Stimulated activated naive CD8-positive, alpha-beta T cell treated with anti-CD3 and anti-CD28 coated beads, Interleukin-15, Interleukin-2, amounts not matched to agents 100 ng/mL and 50 ng/mL, for 24 hours (primary cell): ENCODE measurements at regions not wholly inside any gene's neighbourhood (a gene's known extent, or its start where the extent isn't known, plus 50 kb on each side); places are given as distances from the start of the nearest gene placed in this dataset.

Experiments
- H3K27ac Mint-ChIP-seq: one replicate; pipeline ENCODE4 v1.8.0; 2021; ENCODE audit warnings: mild to moderate bottlenecking, mixed read lengths
- H3K27me3 Mint-ChIP-seq: one replicate; pipeline ENCODE4 v1.8.0; 2021; ENCODE audit warnings: mixed read lengths
- H3K36me3 Mint-ChIP-seq: one replicate; pipeline ENCODE4 v1.8.0; 2021; ENCODE audit warnings: low read depth, mixed read lengths
- H3K4me1 Mint-ChIP-seq: one replicate; pipeline ENCODE4 v1.8.0; 2021; ENCODE audit warnings: low read depth, mixed read lengths
- H3K4me3 Mint-ChIP-seq: one replicate; pipeline ENCODE4 v1.8.0; 2021; ENCODE audit warnings: mild to moderate bottlenecking, mixed read lengths
- H3K9me3 Mint-ChIP-seq: one replicate; pipeline ENCODE4 v1.8.0; 2021; ENCODE audit warnings: mixed read lengths

DNA sequence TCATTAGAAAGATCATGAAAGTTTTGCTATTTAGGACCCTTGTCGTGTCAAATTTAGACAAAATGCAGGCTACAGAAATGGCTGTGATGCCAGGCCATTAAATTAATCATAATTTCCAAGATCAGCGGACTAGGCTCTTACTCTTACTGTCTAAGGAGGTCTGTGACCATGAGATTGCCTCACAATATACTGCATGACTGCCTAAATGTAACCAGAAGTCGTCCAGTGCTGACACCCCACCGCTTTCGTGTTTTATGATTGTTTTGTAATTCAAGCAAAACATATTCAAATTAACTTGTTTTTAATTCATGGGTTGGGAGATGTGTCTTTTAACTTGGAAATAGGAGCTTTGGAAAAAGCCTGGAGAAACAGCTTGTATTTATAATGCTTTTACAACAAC lies 947.5 kb downstream of the BRINP3 start:
- no peak overlapping the region for H3K4me3 Mint-ChIP-seq
- H3K9me3 Mint-ChIP-seq, result peaks cover 5% of the 10 kb centered on the region
- H3K27ac Mint-ChIP-seq, result no peak overlapping the region

DNA sequence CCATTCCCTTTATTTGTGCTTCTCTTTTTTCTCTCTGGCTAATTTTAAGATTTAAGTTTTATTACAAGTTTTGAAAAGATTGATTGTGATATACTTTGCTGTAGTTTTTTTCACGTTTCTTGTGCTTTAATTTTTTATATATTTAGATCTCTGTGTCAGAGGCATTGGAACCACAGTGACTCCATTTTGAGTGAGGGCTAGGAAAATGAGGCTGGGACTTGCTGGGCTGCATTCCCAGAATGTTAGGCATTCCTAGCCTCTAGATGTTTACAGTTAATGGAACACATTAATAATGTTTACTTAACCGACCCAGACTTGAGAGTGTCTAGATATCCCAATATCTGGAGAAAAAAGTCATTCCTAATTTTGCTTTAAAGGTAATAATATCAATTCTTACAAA lies 939.4 kb downstream of the BRINP3 start:
- H3K4me3 Mint-ChIP-seq, result no peak overlapping the region
- H3K36me3 Mint-ChIP-seq, result no peaks in the 10 kb centered on the region
- H3K27me3 Mint-ChIP-seq, result no peaks in the 10 kb centered on the region
- peaks cover 6% of the 10 kb centered on the region for H3K9me3 Mint-ChIP-seq
- no peak overlapping the region for H3K27ac Mint-ChIP-seq
- H3K4me1 Mint-ChIP-seq, result no peaks in the 10 kb centered on the region

More for the DNA sequence above, 947.5 kb downstream of the BRINP3 start:
- H3K36me3 Mint-ChIP-seq, result no peaks in the 10 kb centered on the region
- no peaks in the 10 kb centered on the region for H3K4me1 Mint-ChIP-seq
- H3K27me3 Mint-ChIP-seq, result no peaks in the 10 kb centered on the region

DNA sequence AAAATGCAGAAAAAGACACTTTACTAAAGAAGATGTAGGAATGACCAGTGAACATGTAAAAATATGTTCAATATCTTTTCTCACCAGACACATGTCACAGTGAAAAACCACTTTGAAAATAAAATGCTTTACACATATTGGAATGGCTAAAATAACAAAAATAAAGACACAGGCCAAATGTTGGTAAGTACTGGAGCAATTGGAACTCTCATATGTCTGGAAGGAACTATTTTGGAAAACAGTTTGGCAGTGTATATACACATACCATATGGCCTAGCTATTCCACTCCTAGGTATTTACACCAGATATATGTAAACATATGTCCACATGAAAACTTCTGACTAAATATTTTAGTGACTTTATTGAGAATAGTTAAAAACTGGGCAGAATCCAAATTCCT lies 927.2 kb downstream of the BRINP3 start:
- Mint-ChIP-seq H3K9me3 (no peaks in the 10 kb centered on the region), H3K36me3 (no peaks in the 10 kb centered on the region), H3K4me1 (no peaks in the 10 kb centered on the region), H3K27ac (no peak overlapping the region), H3K4me3 (no peak overlapping the region), H3K27me3 (no peaks in the 10 kb centered on the region)

DNA sequence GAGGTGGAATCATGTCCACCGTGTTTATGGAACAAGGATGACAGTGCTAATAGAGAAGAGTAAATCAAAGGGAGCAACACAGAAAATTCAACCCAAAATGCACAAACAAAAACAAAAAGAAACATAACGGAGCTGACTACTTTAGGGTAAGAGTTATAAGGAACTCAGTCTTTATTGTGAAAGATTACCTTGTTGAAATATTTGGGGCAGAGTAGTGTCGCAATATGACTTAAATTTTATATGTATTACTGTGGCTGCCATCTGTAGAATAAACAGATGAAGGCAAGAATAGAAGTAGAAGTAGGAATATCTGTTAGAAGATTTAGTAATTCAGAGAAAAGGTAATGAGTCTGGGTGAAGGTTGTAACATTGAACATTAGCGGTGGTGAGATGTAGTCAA lies 913.9 kb downstream of the BRINP3 start:
- Mint-ChIP-seq H3K9me3 (no peaks in the 10 kb centered on the region), H3K27me3 (no peaks in the 10 kb centered on the region), H3K27ac (no peak overlapping the region), H3K4me3 (no peak overlapping the region), H3K36me3 (no peaks in the 10 kb centered on the region), H3K4me1 (no peaks in the 10 kb centered on the region)

DNA sequence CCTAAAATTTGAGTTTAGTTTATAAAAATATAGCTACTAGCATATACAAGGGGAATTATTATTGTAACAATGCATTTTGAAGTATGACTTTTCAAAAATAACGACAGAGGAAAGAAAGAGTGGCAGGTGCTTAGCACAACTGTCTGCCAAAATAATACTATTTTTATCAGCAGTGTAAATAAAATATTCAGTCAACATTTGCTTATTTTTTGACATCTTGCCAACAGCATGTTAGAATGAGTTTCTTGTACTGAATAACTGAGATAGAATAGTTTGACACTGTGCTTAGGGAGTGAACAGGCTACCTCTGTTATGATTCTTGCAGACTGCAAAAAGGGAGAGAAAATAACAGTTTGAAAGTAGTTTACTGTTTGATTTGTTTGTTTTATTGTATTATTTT lies 909.8 kb downstream of the BRINP3 start:
- no peak overlapping the region for H3K4me3 Mint-ChIP-seq
- H3K9me3 Mint-ChIP-seq, result peaks cover 4% of the 10 kb centered on the region
- no peaks in the 10 kb centered on the region for H3K27me3 Mint-ChIP-seq
- no peaks in the 10 kb centered on the region for H3K4me1 Mint-ChIP-seq
- H3K36me3 Mint-ChIP-seq, result no peaks in the 10 kb centered on the region
- H3K27ac Mint-ChIP-seq, result no peak overlapping the region

DNA sequence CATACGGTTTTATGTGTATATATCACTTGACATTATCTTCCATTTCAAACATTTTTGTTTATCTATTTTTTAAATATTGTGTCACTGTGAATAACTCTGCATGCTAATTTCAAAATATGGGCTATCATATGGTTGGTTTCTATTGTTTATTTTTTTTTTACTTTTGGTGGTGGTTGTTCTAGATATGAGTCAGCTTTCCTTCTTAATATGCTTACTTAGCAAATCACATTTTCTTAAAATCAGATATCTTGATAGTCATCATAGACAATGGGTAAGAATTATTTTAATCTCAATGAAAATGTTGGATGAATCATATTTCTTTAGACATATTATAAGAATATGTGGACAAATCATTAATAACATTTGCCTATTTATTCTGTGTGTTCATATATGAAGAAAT lies 881.5 kb downstream of the BRINP3 start:
- Mint-ChIP-seq H3K27ac (no peak overlapping the region), H3K4me1 (no peaks in the 10 kb centered on the region), H3K27me3 (no peaks in the 10 kb centered on the region), H3K9me3 (peaks cover 5% of the 10 kb centered on the region), H3K4me3 (no peak overlapping the region), H3K36me3 (no peaks in the 10 kb centered on the region)

DNA sequence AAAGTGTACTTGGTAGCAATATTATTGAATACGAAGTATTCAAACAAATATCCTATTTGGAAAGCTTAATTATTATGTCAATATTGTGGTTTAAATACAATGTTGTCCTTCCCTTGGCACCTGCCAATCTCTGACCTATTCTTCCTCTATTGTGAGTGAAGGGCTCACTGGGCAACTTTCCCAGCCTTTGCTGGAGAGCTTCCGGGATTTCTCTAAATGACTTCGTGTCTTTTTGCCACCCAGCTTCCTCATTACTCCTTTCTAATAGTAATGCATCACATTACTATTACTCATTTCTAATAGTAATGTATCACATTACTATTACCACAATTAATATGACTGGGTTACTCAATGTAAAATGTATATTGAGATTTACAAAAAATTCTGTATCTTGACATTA lies 880.6 kb downstream of the BRINP3 start:
- no peak overlapping the region for H3K4me3 Mint-ChIP-seq
- H3K27ac Mint-ChIP-seq, result no peak overlapping the region
- H3K27me3 Mint-ChIP-seq, result no peaks in the 10 kb centered on the region
- peaks cover 5% of the 10 kb centered on the region for H3K9me3 Mint-ChIP-seq
- H3K36me3 Mint-ChIP-seq, result no peaks in the 10 kb centered on the region
- H3K4me1 Mint-ChIP-seq, result no peaks in the 10 kb centered on the region

DNA sequence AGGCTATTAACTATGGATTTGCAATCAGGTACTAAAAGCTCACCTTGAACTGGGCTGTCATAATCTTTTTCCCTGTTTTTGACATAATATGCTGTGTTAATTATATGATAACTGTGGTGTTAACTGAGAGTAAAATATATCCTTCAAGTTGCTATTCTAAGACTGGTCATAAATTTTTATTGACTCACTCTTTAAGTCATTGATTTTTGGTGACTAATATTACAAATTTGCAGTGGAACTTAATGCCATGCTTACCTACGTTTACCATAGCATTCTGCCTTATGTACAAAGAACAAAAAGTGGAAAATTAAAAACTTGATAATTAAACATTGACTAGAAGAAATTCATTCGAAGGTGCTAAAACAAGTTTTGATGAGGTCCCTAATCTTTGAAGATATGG lies 872.4 kb downstream of the BRINP3 start:
- Mint-ChIP-seq H3K27ac (no peak overlapping the region), H3K9me3 (peaks cover 5% of the 10 kb centered on the region), H3K4me3 (no peak overlapping the region), H3K27me3 (no peaks in the 10 kb centered on the region), H3K36me3 (no peaks in the 10 kb centered on the region), H3K4me1 (no peaks in the 10 kb centered on the region)

DNA sequence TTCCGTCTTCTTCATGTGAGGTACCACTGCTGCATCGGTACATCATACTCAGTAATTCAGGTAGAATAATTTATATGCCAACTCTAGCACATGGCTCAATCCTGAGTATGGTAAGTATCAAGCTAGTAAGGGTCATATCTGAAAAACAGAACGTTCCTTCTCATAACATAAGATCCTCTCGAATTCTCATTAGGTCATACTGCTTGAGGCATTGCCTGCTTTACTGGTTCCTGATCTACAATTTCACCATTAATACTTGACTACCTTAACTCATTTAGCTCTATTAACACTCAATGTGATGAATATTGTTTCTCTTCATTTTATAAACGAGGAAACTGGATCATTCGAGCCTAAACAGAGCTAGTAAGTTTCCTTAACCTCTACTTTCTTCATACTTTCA lies 871.6 kb downstream of the BRINP3 start:
- Mint-ChIP-seq H3K4me3 (no peak overlapping the region), H3K9me3 (peaks cover 5% of the 10 kb centered on the region), H3K36me3 (no peaks in the 10 kb centered on the region), H3K4me1 (no peaks in the 10 kb centered on the region), H3K27ac (no peak overlapping the region), H3K27me3 (no peaks in the 10 kb centered on the region)

DNA sequence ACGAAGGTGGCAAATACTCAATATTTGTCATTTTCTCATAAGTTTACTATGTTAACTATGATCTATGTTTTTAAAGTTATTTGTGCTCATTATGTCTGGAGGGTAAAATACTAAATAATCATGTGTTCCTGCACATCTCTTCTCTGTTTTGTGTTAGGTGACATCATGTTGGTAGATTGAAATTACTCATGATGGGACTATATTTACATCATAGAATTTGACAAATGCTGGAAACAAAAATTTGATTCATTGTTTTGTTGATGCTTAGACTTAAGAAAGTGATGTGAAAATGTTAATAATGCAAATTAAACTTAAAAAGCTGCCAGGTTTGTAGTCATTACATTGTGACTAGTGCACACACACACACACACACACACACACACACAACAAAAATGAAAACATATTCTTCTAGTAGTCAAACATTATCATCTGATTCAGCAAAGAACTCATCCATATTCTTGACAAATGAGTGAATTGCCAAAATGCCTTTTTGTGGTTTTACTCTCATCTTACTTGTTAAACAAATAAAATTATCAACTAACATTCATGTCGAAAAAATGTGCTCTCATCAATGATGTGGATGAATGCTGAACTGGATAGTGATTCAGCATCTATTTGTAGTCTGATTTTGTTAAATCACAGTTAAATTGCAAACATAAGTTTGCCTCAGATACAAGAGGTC lies 870.7 kb downstream of the BRINP3 start:
- Mint-ChIP-seq H3K4me3 (no peak overlapping the region), H3K27ac (no peak overlapping the region), H3K27me3 (no peaks in the 10 kb centered on the region), H3K4me1 (no peaks in the 10 kb centered on the region), H3K9me3 (peaks cover 5% of the 10 kb centered on the region), H3K36me3 (no peaks in the 10 kb centered on the region)

DNA sequence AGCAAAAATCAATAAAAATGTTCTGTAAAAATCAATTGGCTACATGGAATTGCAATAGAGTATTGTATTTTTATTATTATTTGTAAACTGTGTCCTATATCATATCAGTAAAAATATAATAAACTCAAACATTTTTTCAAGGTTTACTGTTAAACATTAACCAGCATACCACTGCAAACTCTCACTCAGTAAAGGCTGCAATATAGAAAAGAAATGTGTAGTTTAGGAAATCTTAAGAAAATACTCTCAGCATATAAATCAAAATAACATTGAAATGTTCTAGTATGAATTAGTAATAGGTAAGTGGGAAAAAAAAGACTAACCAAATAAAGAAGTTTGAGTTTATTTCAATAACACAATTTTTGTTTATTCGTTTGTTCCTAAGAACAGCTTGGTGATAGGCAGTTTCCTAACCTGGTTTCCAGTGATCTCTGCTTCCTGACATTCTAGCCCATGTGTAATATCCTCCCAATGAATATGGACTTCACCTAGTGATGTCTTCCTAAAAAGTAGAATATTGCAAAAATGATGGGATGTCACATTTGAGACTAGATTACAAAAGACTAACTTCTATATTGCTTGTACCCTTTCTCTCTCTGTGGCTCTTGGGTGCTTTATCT lies 870.1 kb downstream of the BRINP3 start:
- Mint-ChIP-seq H3K27ac (no peak overlapping the region), H3K36me3 (no peaks in the 10 kb centered on the region), H3K9me3 (peaks cover 5% of the 10 kb centered on the region), H3K4me1 (no peaks in the 10 kb centered on the region), H3K27me3 (no peaks in the 10 kb centered on the region), H3K4me3 (no peak overlapping the region)

DNA sequence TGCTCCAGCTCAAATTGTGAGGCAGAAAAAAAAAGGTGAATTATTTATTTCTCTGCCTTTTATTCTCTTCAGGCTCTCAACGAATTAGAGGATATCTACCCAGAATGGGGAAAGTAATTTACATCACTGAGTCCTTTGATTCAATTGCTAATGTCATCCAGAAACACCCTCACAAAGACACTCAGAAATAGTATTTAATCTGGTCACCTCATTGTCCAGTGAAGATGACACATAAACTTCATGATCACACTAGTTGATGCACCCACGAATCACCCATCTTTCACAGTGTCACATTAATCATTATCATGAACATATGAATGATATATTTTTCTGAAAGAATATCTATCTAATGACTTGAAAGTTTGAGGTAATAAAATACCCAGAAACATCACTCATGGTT lies 868.5 kb downstream of the BRINP3 start:
- Mint-ChIP-seq H3K36me3 (no peaks in the 10 kb centered on the region), H3K27ac (no peak overlapping the region), H3K4me3 (no peak overlapping the region), H3K9me3 (peaks cover 5% of the 10 kb centered on the region), H3K27me3 (no peaks in the 10 kb centered on the region), H3K4me1 (no peaks in the 10 kb centered on the region)

DNA sequence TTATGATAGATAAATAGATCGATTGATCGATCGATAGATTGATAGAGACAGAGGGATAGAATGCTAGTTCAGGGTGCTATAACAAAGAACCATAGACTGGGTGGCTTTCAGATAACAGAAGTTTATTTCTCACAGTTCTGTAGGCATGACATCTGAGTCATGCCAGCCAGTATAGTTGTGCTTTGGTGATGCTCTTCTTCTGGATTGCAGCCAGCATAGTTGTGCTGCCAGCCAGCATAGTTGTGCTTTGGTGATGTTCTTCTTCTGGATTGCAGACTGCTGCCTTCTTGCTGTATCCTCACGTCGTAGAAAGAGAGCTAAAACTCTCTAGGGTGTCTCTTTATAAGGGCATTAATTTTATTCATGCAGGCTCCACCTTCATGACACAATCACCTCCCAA lies 860.8 kb downstream of the BRINP3 start:
- Mint-ChIP-seq H3K9me3 (peaks cover 5% of the 10 kb centered on the region), H3K27ac (no peak overlapping the region), H3K27me3 (no peaks in the 10 kb centered on the region), H3K4me3 (no peak overlapping the region), H3K36me3 (no peaks in the 10 kb centered on the region), H3K4me1 (no peaks in the 10 kb centered on the region)

DNA sequence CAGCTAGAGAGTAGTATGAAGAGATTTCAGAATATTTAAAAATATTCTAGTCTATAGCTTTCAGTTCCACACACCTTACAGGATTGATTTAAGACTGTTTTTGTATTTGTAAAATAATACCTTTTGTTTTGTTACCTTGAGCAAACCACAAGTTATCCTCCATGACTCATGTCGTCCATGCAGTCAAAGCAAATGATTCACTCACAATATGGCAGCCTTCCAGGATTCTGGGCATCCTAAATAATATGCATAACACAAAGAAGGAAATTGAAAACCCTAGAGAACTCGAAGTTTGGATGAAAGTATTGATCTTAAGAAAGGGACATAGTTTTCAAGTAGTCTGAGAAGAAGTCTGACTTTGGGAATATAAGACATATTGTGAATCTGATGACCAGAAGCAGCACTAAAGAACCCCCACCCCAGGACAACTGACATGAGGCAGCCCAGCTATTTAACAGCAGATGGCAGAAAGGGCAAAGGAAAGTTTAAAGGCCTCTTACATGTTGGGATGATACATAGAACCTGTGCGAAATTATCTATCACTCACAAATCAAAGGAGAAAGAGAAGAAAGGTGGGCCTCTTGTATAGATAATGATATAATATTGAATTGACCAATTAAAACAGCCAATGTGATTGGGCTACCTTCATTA lies 857.9 kb downstream of the BRINP3 start:
- Mint-ChIP-seq H3K4me3 (no peak overlapping the region), H3K4me1 (no peaks in the 10 kb centered on the region), H3K27ac (no peak overlapping the region), H3K9me3 (peaks cover 10% of the 10 kb centered on the region), H3K27me3 (no peaks in the 10 kb centered on the region), H3K36me3 (no peaks in the 10 kb centered on the region)

DNA sequence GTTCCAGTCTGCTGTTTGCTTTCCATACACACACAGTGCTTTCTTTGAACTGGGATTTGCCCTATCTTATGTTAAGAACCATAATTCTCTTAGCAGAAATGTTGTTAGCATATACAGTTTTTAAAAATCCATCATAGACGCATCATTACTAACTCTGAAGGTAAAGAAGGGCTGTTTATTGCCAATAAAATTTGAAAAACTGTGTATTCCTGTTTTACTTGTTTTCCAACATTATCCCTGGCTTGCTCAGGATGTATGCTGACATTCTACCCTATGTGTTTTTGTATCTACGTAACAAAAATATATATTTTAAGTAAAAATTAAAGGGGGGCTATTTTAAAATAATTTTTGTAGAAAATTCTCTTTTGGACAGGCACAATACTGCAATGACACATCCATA lies 857.2 kb downstream of the BRINP3 start:
- no peaks in the 10 kb centered on the region for H3K27me3 Mint-ChIP-seq
- H3K27ac Mint-ChIP-seq, result no peak overlapping the region
- no peaks in the 10 kb centered on the region for H3K36me3 Mint-ChIP-seq
- H3K4me1 Mint-ChIP-seq, result no peaks in the 10 kb centered on the region
- H3K9me3 Mint-ChIP-seq, result peaks cover 12% of the 10 kb centered on the region
- no peak overlapping the region for H3K4me3 Mint-ChIP-seq

DNA sequence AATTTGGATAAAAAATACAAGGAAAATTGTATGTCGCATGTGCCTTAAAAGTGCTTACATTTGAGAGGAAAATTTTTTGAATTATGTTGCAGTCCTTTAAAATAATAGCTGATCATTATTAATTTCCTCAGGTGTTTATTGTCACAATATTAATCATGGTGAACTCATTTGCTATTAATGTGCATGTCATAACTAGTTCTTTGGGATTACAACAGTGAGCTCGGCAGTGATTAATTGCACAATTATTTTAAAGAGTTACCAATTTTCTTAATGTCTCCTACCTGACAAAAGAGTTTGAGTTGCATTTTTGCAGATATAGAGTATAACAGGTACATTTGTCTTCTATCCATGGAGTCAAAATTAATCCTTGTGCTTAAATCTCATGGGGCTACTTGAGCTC lies 854.3 kb downstream of the BRINP3 start:
- no peaks in the 10 kb centered on the region for H3K27me3 Mint-ChIP-seq
- no peaks in the 10 kb centered on the region for H3K36me3 Mint-ChIP-seq
- H3K4me3 Mint-ChIP-seq, result no peak overlapping the region
- H3K27ac Mint-ChIP-seq, result no peak overlapping the region
- H3K4me1 Mint-ChIP-seq, result no peaks in the 10 kb centered on the region
- H3K9me3 Mint-ChIP-seq, result peaks cover 16% of the 10 kb centered on the region
